OCI-LY3 (cell line): ENCODE measurements at regions not wholly inside any gene's neighbourhood (a gene's known extent, or its start where the extent isn't known, plus 50 kb on each side); places are given as distances from the start of the nearest gene placed in this dataset.
"Not testable (repeated sequence)": the region's sequence is repeated elsewhere in the genome, so short reads cannot be mapped to it uniquely, and the experiment has no call there.

Source experiments
- EZH2phosphoT487 ChIP-seq: fragments of 200-600 bp; shearing (Covaris generic); IDR thresholded peaks from 2 replicates; pipeline ENCODE4 v1.6.1; 2018; ENCODE audit warnings: antibody characterized with exemption, mixed run types, low read depth
- TF ChIP-seq, protein P1 (sequence below): fragments of 200-600, 300-600 bp; sonication (generic); IDR thresholded peaks from 2 replicates; pipeline ENCODE4 v1.5.1; 2014; ENCODE audit warnings: antibody characterized with exemption, low read length, low read depth

DNA sequence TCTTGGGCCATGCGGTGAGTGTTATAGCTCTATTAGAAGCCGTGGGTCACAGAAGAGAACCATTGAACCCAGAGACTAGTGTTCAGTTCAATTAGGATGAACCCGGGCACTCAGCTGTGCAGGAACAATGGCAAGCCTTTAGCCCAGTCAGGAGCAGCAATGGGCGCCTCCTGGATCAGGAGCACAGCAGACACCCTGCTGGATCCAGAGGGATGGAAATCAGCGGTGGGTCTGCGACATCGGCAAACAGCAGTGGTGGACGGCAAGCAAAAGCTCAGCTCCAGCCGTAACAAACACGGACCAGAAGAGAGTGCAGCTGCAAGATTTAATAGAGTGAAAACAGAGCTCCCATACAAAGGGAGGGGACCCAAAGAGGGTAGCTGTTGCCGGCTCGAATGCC lies 228.3 kb upstream of the SPOPL start:
- TF ChIP-seq, protein P1, sequence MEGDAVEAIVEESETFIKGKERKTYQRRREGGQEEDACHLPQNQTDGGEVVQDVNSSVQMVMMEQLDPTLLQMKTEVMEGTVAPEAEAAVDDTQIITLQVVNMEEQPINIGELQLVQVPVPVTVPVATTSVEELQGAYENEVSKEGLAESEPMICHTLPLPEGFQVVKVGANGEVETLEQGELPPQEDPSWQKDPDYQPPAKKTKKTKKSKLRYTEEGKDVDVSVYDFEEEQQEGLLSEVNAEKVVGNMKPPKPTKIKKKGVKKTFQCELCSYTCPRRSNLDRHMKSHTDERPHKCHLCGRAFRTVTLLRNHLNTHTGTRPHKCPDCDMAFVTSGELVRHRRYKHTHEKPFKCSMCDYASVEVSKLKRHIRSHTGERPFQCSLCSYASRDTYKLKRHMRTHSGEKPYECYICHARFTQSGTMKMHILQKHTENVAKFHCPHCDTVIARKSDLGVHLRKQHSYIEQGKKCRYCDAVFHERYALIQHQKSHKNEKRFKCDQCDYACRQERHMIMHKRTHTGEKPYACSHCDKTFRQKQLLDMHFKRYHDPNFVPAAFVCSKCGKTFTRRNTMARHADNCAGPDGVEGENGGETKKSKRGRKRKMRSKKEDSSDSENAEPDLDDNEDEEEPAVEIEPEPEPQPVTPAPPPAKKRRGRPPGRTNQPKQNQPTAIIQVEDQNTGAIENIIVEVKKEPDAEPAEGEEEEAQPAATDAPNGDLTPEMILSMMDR = not testable (repeated sequence)
- TF ChIP-seq EZH2phosphoT487 = not testable (repeated sequence)
